HG02970 (cell line): ENCODE measurements at regions not wholly inside any gene's neighbourhood (a gene's known extent, or its start where the extent isn't known, plus 50 kb on each side); places are given as distances from the start of the nearest gene placed in this dataset.
"Not testable (repeated sequence)": the region's sequence is repeated elsewhere in the genome, so short reads cannot be mapped to it uniquely, and the experiment has no call there.

ENCODE experiments used
- ATAC-seq: cut with Tn5 transposase; IDR thresholded peaks from one replicate; pipeline ENCODE4 v1.9.1; 2021; ENCODE audit warnings: mild to moderate bottlenecking, moderate library complexity, moderate number of reproducible peaks; ENCODE audit not compliant: unreplicated experiment, low FRiP score

DNA sequence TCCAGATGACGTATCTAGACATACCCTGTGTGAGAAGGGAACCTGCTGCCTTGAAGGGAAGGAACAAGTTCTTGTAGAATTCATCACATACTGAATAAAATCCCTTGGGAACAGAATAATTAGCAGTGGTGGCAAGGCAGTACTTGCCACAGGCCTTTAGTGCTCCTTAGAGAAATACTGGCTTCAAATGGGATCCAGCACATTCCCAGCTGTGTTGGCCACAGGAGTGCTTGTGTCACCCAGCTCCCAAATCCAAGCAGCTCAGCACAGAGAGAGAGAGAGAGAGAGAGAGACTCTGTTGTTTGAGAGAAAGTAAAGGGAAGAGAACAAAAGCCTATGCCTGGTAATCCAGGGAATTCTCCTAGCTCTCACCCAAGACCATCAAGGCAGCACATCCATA, 969.0 kb upstream of the ALCAM start:
- ATAC-seq: no peak

- ATAC-seq: no peak
These were observed 963.8 kb upstream of the ALCAM start for GRCh38 chr3:104402902-104403301.

DNA sequence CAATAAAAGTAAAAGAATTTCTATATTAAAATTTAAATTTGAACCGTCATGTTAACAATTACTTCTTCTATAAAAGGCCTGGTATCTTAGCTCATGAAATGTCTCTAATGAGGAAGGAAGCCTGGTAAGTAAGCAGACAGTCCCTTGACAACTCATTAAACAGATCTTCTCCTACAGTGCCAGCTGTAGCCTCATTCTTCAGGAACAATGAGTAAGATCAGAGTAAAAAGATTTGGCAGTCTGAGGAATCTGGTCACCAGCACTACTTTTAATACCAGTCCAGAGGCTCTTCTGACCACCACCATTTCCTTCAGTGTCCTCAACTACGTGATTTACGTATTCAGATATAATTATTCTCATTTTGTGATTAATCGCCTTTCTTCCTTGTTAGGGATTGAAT, 955.0 kb upstream of the ALCAM start:
- no peak for ATAC-seq

DNA sequence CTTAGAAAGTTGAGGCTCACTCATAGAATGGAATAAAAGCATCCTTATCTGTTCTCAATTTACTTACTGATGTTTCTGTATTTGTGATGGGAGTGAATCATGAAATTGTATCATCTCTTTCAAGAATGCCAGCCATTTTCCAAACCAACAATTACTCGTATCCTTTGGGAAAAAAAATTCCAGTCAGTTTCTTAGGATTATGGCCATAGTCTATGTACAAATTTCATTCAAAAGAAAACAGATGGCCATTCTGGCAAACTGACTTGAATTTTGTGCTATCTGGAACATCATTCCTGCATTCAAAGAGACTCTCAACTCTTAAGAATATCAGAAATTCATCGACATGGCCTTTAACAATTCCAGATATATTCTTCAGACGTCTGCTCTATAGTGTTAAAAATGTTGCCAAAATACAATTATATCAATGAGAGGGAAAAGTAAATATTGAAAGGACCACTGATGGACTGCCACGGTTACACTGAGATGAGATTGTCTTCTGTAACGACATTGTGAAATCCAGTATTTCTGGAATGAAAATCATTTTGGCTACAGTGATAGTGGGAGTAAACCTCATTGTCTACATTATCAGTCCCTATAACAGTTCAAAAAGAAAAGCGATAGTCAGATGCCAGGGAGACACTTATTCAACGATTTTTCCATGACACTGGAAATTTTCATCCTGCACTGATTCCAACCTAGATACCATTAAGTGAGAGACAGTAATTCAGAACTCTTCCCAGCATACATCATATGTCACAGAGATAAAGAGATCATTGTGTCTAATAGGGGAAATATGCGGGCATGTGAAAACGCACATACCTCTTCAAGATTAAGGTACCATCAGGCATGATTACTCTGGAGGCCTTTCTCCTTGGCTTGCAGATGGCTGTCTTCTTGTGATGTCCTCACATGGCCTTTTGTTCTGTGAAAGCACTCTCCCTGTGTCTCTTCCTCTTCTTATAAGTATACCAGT, 953.8 kb upstream of the ALCAM start:
- no peak for ATAC-seq

- ATAC-seq: no peak
These were observed 938.3 kb upstream of the ALCAM start for GRCh38 chr3:104428337-104428925.

DNA sequence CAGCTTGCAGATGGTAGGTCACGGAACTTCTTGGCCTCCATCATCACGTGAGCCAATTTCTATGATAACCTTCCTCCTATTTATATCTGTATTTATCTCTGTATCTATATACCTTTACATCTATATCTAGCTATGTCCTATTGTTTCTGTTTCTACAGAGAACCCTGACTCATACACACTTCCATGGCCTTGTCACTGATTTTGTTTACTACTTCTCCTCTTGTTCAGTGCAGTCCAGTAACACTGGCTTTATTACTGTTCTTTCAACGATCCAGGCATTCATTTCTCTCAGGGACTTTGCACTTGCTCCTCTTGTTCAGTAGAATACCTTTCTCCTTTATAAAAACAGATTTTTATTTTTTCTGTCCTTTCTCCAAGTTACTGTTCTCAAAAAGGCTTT, 937.0 kb upstream of the ALCAM start:
- no peak for ATAC-seq

DNA sequence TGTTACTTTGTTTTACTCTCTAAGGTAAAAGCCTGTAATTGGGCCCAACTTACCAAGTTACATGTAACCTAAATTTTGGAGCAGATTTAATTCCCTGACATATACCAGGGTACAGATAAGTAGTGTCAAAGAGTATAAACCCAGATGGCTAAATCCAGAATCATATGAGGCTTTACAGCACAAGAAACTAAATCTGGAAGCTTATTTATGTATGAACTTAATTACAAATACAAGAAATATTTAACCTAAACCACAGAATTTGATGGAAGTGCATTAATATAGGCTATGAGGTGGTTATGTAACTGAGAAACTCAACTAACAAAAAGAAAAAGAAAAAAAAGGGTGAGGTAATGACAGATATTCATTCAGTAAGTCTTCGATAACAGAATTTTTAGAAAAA, 930.2 kb upstream of the ALCAM start:
- ATAC-seq: no peak

GRCh38 chr3:104437131-104437750, 929.5 kb upstream of the ALCAM start:
- ATAC-seq: no peak

DNA sequence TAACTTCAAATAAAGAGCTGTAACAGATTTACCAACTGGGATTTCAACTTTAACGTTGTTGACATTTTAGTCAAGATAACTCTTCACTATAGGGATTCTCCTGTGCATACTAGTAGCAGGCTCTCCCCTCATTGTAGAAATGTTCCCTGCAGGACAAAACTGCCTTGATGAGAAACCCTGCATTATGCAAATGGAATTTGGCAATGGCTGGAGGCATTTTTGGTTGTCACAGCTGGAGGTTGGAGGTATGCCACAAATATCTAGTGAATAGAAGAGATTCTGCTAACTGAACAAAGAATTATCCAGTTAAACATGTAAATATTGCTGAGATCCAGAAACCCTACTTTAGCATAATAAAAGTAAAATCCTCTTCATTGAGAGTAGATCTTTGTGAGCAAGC, 928.8 kb upstream of the ALCAM start:
- no peak for ATAC-seq

- ATAC-seq: no peak
These were observed 928.0 kb upstream of the ALCAM start for GRCh38 chr3:104438706-104439105.

- ATAC-seq: not testable (repeated sequence)
These were observed 921.3 kb upstream of the ALCAM start for GRCh38 chr3:104445252-104445919.

- no peak for ATAC-seq
These were observed 919.0 kb upstream of the ALCAM start for GRCh38 chr3:104447681-104448080.

DNA sequence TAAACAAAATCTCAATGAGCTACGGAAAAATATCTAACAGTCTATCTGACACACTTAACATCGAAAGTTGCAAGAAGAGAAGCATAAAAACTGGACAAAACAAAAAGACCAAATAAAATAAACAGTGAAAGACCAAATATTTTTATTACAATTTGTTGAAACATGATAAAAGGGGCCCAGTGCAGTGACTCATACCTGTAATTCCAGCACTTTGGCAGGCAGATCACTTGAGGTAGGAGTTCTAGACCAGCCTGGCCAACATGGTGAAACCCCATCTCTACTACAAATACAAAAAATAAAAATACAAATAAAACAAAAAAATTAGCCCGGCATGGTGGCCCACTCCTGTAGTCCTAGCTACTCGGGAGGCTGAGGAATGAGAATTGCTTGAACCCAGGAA, 914.0 kb upstream of the ALCAM start:
- ATAC-seq: no peak

- ATAC-seq: no peak
These were observed 908.1 kb upstream of the ALCAM start for GRCh38 chr3:104458657-104459056.

DNA sequence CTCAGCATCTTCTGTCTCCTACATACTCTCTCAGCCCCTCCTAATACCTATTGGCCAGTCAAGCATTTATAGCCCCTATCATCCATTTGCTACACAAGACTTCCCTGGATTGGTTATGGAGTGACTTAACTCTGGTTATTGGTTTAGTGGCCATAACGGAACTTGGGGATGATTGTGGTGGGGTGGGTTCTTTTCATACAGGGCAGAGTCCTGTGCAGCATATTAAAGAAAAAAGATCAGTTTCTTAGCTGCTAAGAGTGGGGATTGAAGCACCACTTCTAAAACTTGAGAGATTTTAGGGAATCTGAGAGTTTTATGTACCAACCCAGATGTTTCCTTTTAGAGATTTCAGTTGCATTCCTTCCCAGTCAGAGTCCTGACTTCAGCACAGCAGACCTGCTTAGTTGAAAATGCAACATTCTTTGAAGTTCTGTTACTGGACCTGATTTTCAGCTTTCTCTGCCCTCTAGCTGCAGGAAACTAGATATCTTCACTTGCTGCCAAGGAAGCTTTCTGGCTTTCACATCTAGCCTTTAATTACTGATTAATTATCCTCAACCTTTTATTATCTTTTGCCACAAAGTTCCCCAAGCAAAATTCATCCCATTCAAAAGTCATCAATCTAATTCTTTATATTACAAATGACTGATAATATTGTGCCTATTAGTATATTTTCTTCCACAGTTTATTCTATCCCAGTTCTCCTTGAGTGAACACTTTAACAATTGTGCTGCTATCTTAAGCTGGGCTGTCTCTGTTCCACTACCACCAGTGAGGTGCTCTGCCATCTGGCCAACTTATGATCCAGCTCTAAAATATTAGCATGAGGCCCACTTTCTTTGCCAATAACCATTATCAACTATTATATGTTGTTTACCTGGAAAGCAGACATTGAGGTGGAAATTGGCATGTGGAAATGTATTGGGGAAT, 906.0 kb upstream of the ALCAM start:
- no peak for ATAC-seq

GRCh38 chr3:104461431-104461830, 905.3 kb upstream of the ALCAM start:
- no peak for ATAC-seq

DNA sequence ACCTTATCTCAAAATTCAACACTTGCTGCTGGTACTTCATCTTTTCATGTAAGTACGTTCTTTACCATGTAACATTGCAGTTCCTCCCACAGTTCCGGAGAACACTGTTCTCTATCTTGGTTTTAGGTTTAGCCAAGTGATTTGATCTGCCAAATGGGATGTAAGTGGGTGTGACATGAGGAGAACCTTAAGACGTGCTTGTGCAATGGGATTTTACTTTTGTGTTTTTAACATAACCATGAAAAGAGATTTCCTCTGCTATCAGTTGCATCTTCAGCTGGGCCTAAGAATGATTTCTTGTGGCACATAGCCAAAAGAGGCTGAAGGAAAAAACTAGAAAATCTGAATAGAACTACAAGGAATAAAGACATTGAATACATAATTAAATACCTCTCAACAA, 894.5 kb upstream of the ALCAM start:
- no peak for ATAC-seq

DNA sequence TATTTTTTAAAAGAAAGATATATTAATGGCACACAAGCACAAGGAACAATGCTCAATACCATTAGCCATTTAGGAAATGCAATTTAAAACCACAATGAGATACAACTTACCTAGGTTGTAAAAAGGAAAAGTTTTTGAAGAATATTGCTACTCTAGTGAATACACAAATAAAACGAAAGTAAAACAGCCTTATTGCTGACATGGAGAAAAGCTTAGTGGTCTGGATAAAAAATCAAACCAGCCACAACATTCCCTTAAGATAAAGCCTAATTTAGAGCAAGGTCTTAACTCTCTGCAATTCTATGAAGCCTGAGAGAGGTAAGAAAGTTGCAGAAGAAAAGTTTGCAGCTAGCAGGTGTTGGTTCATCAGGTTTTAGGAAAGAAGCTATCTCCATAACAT, 892.7 kb upstream of the ALCAM start:
- no peak for ATAC-seq

GRCh38 chr3:104503022-104503421, 863.7 kb upstream of the ALCAM start:
- ATAC-seq: no peak
